ENCODE measurements at regions not wholly inside any gene's neighbourhood (a gene's known extent, or its start where the extent isn't known, plus 50 kb on each side); places are given as distances from the start of the nearest gene placed in this dataset.
A peak's percentile ranks its signal among the peaks of the same experiment; 100 is the strongest.

- no peak for DNase-seq (ENCODE audit: extremely low read depth in 1 of 11, low read depth in 9 of 11, low spot score in 4 of 11)
Measured at GRCh38 chr2:41966920-41967319, 80.9 kb upstream of the PKDCC start.

- DNase-seq (ENCODE audit: extremely low read depth in 1 of 11, low read depth in 9 of 11, low spot score in 4 of 11) = no peak
Measured at GRCh38 chr2:41967476-41968181, 80.2 kb upstream of the PKDCC start.

- DNase-seq (ENCODE audit: extremely low read depth in 1 of 11, low read depth in 9 of 11, low spot score in 4 of 11) = no peak
Measured at GRCh38 chr2:41968182-41968578, 79.6 kb upstream of the PKDCC start.

- no peak for DNase-seq (ENCODE audit: extremely low read depth in 1 of 11, low read depth in 9 of 11, low spot score in 4 of 11)
Measured at GRCh38 chr2:41970988-41971660, 76.7 kb upstream of the PKDCC start.

GRCh38 chr2:41972179-41972578, 75.6 kb upstream of the PKDCC start:
- no peak for DNase-seq (ENCODE audit: extremely low read depth in 1 of 11, low read depth in 9 of 11, low spot score in 4 of 11)

- DNase-seq (ENCODE audit: extremely low read depth in 1 of 11, low read depth in 9 of 11, low spot score in 4 of 11) = no peak
Measured at GRCh38 chr2:41972819-41973218, 75.0 kb upstream of the PKDCC start.

- DNase-seq (ENCODE audit: extremely low read depth in 1 of 11, low read depth in 9 of 11, low spot score in 4 of 11) = no peak
Measured at GRCh38 chr2:41973871-41974270, 74.0 kb upstream of the PKDCC start.

- no peak for DNase-seq (ENCODE audit: extremely low read depth in 1 of 11, low read depth in 9 of 11, low spot score in 4 of 11)
Measured at GRCh38 chr2:41981417-41981816, 66.4 kb upstream of the PKDCC start.

- no peak for DNase-seq (ENCODE audit: extremely low read depth in 1 of 11, low read depth in 9 of 11, low spot score in 4 of 11)
Measured at GRCh38 chr2:41985573-41986095, 62.2 kb upstream of the PKDCC start.

- no peak for DNase-seq (ENCODE audit: extremely low read depth in 1 of 11, low read depth in 9 of 11, low spot score in 4 of 11)
Measured at GRCh38 chr2:41989501-41990180, 58.2 kb upstream of the PKDCC start.

GRCh38 chr2:41990245-41990644, 57.6 kb upstream of the PKDCC start:
- DNase-seq (ENCODE audit: extremely low read depth in 1 of 11, low read depth in 9 of 11, low spot score in 4 of 11) = no peak

- no peak for DNase-seq (ENCODE audit: extremely low read depth in 1 of 11, low read depth in 9 of 11, low spot score in 4 of 11)
Measured at GRCh38 chr2:41990688-41991087, 57.1 kb upstream of the PKDCC start.

GRCh38 chr2:41992056-41992642, 55.7 kb upstream of the PKDCC start:
- DNase-seq (ENCODE audit: extremely low read depth in 1 of 11, low read depth in 9 of 11, low spot score in 4 of 11) = no peak

- peak in 1 of 11 donors; percentile 59 for DNase-seq (ENCODE audit: extremely low read depth in 1 of 11, low read depth in 9 of 11, low spot score in 4 of 11)
Measured at GRCh38 chr2:41992671-41993434, 55.0 kb upstream of the PKDCC start.

GRCh38 chr2:41993435-41993925, 54.3 kb upstream of the PKDCC start:
- no peak for DNase-seq (ENCODE audit: extremely low read depth in 1 of 11, low read depth in 9 of 11, low spot score in 4 of 11)

GRCh38 chr2:41994233-41994637, 53.6 kb upstream of the PKDCC start:
- no peak for DNase-seq (ENCODE audit: extremely low read depth in 1 of 11, low read depth in 9 of 11, low spot score in 4 of 11)

- no peak for DNase-seq (ENCODE audit: extremely low read depth in 1 of 11, low read depth in 9 of 11, low spot score in 4 of 11)
Measured at GRCh38 chr2:41994661-41995060, 53.2 kb upstream of the PKDCC start.

GRCh38 chr2:41997561-41997960, 50.3 kb upstream of the PKDCC start:
- DNase-seq (ENCODE audit: extremely low read depth in 1 of 11, low read depth in 9 of 11, low spot score in 4 of 11) = no peak
